PC-9 (cell line): ENCODE measurements at regions not wholly inside any gene's neighbourhood (a gene's known extent, or its start where the extent isn't known, plus 50 kb on each side); places are given as distances from the start of the nearest gene placed in this dataset.

Experiments used
- BruUV-seq: library from RNA; stranded (reverse); fragments of 400-500 nt; replicated peaks from 2 replicates; lab custom pipeline; 2021; lab: Mats Ljungman, UMichigan
- CTCF ChIA-PET: fragments of 300-600 bp; sonication (Branson Sonifier 250); formaldehyde crosslinking; loops from one replicate; lab custom pipeline; 2022; ENCODE audit warnings: antibody characterized with exemption; lab: Charles Lee
- POLR2A ChIA-PET: fragments of 300-600 bp; sonication (Branson Sonifier 250); formaldehyde crosslinking; loops from one replicate; lab custom pipeline; 2022; ENCODE audit warnings: antibody characterized with exemption; ENCODE audit not compliant: unreplicated experiment; lab: Charles Lee
- DNase-seq, 2 experiments: peaks; one replicate each; pipeline versions ENCODE4 v3.0.0 to v3.0.0-alpha.2; 2015 to 2022; ENCODE audit warnings: mixed read lengths in 1 of 2
- H2AFZ ChIP-seq: fragments of 200-600 bp; sonication (generic); 2 replicates; pipeline ENCODE4 v1.8.1; 2017; ENCODE audit warnings: antibody characterized with exemption
- H3F3A ChIP-seq: fragments of 200-600 bp; sonication (generic); 2 replicates; pipeline ENCODE4 v1.8.1; 2017; ENCODE audit warnings: antibody characterized with exemption, mild to moderate bottlenecking, low read depth; ENCODE audit not compliant: insufficient read depth
- H3K27ac ChIP-seq: fragments of 200-600 bp; sonication (generic); 2 replicates; pipeline ENCODE4 v1.6.1; 2016; ENCODE audit warnings: mixed run types
- H3K27me3 ChIP-seq: fragments of 200-600 bp; sonication (generic); 2 replicates; pipeline ENCODE4 v1.6.1; 2016; ENCODE audit warnings: low read depth, mixed run types; ENCODE audit not compliant: insufficient read depth
- H3K36me3 ChIP-seq: fragments of 200-600 bp; sonication (generic); 2 replicates; pipeline ENCODE4 v1.6.1; 2016; ENCODE audit warnings: low read depth, mixed run types
- H3K4me1 ChIP-seq: fragments of 200-600 bp; sonication (generic); replicated peaks from 2 replicates; pipeline ENCODE4 v1.6.1; 2016; ENCODE audit warnings: mixed run types; ENCODE audit not compliant: insufficient read depth
- H3K4me2 ChIP-seq: fragments of 200-600 bp; sonication (generic); 2 replicates; pipeline ENCODE4 v1.6.1; 2017; ENCODE audit warnings: mixed run types
- H3K4me3 ChIP-seq: fragments of 200-600 bp; sonication (generic); 2 replicates; pipeline ENCODE4 v1.6.1; 2016; ENCODE audit warnings: mixed run types
- H3K79me2 ChIP-seq: fragments of 200-600 bp; sonication (generic); 2 replicates; pipeline ENCODE4 v1.6.1; 2017; ENCODE audit warnings: low read depth, mixed run types
- H3K9me2 ChIP-seq: fragments of 200-600 bp; sonication (generic); 2 replicates; pipeline ENCODE4 v1.8.1; 2017; ENCODE audit warnings: mild to moderate bottlenecking; ENCODE audit not compliant: insufficient read depth
- H3K9me3 ChIP-seq: fragments of 200-600 bp; sonication (generic); 2 replicates; pipeline ENCODE4 v1.8.1; 2016; ENCODE audit warnings: low read depth; ENCODE audit not compliant: insufficient read depth
- H4K20me1 ChIP-seq: fragments of 200-600 bp; sonication (generic); 2 replicates; pipeline ENCODE4 v1.8.1; 2017; ENCODE audit not compliant: insufficient read depth
- EZH2 ChIP-seq: fragments of 200-600 bp; sonication (generic); IDR thresholded peaks from 2 replicates; pipeline ENCODE4 v1.8.0; 2017; ENCODE audit warnings: antibody characterized with exemption, low read depth
- intact Hi-C: fragments of 100-400 bp; cut with micrococcal nuclease; formaldehyde crosslinking; loops from one replicate; pipeline ENCODE4 v1.10.0; 2022; ENCODE audit not compliant: unreplicated experiment
- TF ChIP-seq, protein P1 (sequence below): fragments of 200-600 bp; sonication (generic); conservative IDR thresholded peaks from 2 replicates; pipeline ENCODE4 v1.6.1; 2017; ENCODE audit warnings: mixed run types, antibody characterized with exemption, mild to moderate bottlenecking, moderate library complexity

DNA sequence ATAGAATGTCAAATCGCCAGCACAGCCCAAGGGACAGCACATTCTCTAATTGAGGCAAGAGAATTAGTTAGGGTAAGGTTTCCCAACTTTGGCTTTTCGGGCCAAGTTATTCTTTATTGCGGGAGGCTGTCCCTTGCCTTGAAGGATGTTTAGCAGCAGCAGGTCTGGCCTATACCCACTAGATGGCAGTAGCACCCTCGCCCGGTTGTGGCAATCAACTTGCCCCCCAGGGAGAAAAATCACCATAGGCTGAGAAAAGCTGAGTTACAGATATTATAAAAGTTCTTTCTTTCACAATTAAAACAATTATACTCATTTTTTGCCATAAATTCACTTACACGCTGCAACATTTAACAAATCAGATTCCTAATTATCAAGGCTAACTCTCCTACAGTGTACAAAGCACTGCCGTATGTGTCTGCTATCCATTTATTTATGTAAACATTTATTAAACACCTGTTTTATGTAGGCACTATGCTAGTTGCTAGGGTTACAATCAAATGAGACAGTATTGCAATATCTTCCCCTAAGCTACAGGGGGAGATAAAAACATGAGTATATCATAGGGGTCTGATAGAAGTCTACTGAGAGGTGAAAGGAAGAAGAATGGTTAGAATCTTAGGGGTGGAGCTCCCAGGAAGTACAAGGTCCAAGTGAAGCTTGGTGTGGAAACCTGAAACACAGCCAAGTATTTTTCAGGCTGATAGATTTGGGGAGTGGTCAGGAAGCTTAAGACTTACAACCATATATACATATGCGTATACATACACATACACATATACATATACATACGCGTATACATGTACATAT is 452.3 kb downstream of the RAB38 start:
- Histone ChIP-seq H3K27ac (no peak overlapping the region), H3K79me2 (no peaks in the 10 kb centered on the region), H3K36me3 (no peaks in the 10 kb centered on the region), H3K9me2 (no peaks in the 10 kb centered on the region), H3F3A (no peaks in the 10 kb centered on the region), H3K4me1 (no peaks in the 10 kb centered on the region), H3K4me2 (no peak overlapping the region), H4K20me1 (no peaks in the 10 kb centered on the region), H3K27me3 (no peaks in the 10 kb centered on the region), H3K4me3 (no peak overlapping the region), H2AFZ (no peak overlapping the region), H3K9me3 (no peaks in the 10 kb centered on the region)
- TF ChIP-seq, protein P1, sequence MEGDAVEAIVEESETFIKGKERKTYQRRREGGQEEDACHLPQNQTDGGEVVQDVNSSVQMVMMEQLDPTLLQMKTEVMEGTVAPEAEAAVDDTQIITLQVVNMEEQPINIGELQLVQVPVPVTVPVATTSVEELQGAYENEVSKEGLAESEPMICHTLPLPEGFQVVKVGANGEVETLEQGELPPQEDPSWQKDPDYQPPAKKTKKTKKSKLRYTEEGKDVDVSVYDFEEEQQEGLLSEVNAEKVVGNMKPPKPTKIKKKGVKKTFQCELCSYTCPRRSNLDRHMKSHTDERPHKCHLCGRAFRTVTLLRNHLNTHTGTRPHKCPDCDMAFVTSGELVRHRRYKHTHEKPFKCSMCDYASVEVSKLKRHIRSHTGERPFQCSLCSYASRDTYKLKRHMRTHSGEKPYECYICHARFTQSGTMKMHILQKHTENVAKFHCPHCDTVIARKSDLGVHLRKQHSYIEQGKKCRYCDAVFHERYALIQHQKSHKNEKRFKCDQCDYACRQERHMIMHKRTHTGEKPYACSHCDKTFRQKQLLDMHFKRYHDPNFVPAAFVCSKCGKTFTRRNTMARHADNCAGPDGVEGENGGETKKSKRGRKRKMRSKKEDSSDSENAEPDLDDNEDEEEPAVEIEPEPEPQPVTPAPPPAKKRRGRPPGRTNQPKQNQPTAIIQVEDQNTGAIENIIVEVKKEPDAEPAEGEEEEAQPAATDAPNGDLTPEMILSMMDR = peak; percentile 78
- no peak for TF ChIP-seq EZH2
- peak; percentile 10 to 28 for DNase-seq
- BruUV-seq = no TSS peak
- ChIA-PET CTCF (interaction anchor here (0.6 kb wide), 1 partner anchor 1512 kb away, joined by 3 read pairs; no protein-coding TSS in a partner anchor), POLR2A (no interaction called here)
- intact Hi-C loops = loop anchor here (2.0 to 5.0 kb wide), 3 partner anchors 371 to 1164 kb away; no protein-coding TSS in a partner anchor

DNA sequence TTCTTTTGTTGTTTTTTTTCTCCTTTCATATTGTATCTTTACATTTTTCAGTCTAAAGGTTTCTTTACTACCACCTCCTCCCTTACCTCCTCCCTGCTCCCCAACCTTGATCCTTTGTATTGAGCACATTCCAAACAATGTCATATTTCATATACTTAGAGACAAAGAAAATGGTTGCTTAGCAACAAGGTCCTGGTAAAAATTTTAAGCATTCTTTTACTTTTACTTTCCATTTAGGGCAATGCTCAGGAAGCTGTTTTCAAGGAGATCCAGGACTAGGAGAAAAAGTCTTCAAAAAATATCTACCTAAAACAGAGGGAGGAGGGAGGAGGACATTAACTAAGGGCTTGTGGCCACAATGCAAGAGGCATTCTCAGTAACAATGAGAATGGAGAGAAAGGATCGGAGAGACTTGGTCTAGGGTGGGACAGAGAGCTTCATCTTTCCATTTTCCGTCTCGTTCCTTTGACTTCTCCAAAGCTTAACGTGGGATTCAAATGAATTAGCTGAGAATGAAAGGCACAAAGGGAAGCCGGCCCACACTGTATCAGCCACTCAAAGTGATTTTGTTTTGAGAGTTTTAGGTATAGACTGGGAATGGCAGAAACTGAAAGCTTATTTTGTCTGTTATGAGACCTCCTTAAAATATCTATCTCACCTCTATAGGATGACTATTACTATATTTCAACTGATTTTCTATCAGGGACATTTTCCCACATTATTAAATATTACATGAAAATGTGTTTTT is 455.7 kb downstream of the RAB38 start:
- no peaks in the 10 kb centered on the region for H3F3A ChIP-seq
- H3K4me1 ChIP-seq = no peaks in the 10 kb centered on the region
- DNase-seq = no peak
- H3K27me3 ChIP-seq = no peaks in the 10 kb centered on the region
- no peaks in the 10 kb centered on the region for H3K79me2 ChIP-seq
- no peak overlapping the region for H3K4me3 ChIP-seq
- TF ChIP-seq EZH2 = no peak
- TF ChIP-seq, protein P1 = no peak
- H3K27ac ChIP-seq = no peak overlapping the region
- H3K9me2 ChIP-seq = no peaks in the 10 kb centered on the region
- BruUV-seq = no TSS peak
- CTCF ChIA-PET = interaction anchor here (0.7 kb wide), 1 partner anchor 37 kb away, joined by 8 read pairs; no protein-coding TSS in a partner anchor
- no peak overlapping the region for H2AFZ ChIP-seq
- intact Hi-C loops = loop anchor here (5.0 kb wide), 2 partner anchors 367 to 1168 kb away; no protein-coding TSS in a partner anchor
- no peaks in the 10 kb centered on the region for H3K9me3 ChIP-seq
- H3K4me2 ChIP-seq = no peak overlapping the region
- POLR2A ChIA-PET = no interaction called here
- no peaks in the 10 kb centered on the region for H4K20me1 ChIP-seq
- no peaks in the 10 kb centered on the region for H3K36me3 ChIP-seq

DNA sequence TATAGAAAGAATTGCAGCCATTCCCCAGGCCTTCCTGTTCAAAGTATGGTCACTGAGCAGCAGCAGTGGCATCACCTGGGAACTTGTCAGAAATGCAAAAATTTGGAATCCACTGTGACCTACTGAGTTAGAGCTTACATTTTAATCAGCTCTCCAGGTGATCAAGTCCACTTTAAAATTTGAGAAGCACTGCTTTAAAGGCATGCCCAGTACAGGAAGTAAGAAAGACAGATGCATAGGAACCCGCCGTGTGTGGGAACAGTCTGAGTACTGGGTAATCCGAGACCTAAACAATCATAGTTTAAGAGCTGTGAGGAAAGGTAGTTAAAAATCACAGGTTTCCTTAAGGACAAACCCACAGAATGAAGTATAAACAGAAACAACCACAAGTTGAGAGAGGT is 462.4 kb downstream of the RAB38 start:
- Histone ChIP-seq H3K9me2 (no peaks in the 10 kb centered on the region), H3K36me3 (no peaks in the 10 kb centered on the region), H3K4me1 (no peaks in the 10 kb centered on the region), H3K79me2 (no peaks in the 10 kb centered on the region), H3F3A (no peaks in the 10 kb centered on the region), H3K27ac (no peak overlapping the region), H3K27me3 (no peaks in the 10 kb centered on the region), H2AFZ (no peak overlapping the region), H3K4me2 (no peak overlapping the region), H3K4me3 (no peak overlapping the region), H4K20me1 (no peaks in the 10 kb centered on the region), H3K9me3 (no peaks in the 10 kb centered on the region)
- intact Hi-C loops = no loop called here
- no peak for DNase-seq
- no peak for TF ChIP-seq EZH2
- TF ChIP-seq, protein P1 = no peak
- no TSS peak for BruUV-seq
- CTCF ChIA-PET = no interaction called here
- POLR2A ChIA-PET = no interaction called here
